PC-3 (cell line): ENCODE measurements at regions not wholly inside any gene's neighbourhood (a gene's known extent, or its start where the extent isn't known, plus 50 kb on each side); places are given as distances from the start of the nearest gene placed in this dataset.
A peak's percentile ranks its signal among the peaks of the same experiment; 100 is the strongest.
"Not testable (repeated sequence)": the region's sequence is repeated elsewhere in the genome, so short reads cannot be mapped to it uniquely, and the experiment has no call there.

Experiments
- ATAC-seq: fragments of 200-7000 bp; cut with Tn5 transposase; 2 replicates; pipeline ENCODE4 v1.9.1; 2020; ENCODE audit warnings: mild to moderate bottlenecking, moderate library complexity
- BruUV-seq: library from RNA; stranded (reverse); fragments of 400-500 nt; replicated peaks from 2 replicates; lab custom pipeline; 2021; lab: Mats Ljungman, UMichigan
- CTCF ChIA-PET: fragments of 300-600 bp; sonication (Branson Sonifier 250); formaldehyde crosslinking; loops from one replicate; lab custom pipeline; 2022; ENCODE audit warnings: antibody characterized with exemption; lab: Charles Lee
- POLR2A ChIA-PET: fragments of 300-600 bp; sonication (Branson Sonifier 250); formaldehyde crosslinking; loops from one replicate; lab custom pipeline; 2022; ENCODE audit warnings: antibody characterized with exemption; ENCODE audit not compliant: unreplicated experiment; lab: Charles Lee
- DNase-seq: peaks from one replicate; pipeline ENCODE4 v3.0.0-alpha.2; 2015
- H2AFZ ChIP-seq: fragments of 300-600 bp; sonication (generic); 2 replicates; pipeline ENCODE4 v1.6.0; 2016; ENCODE audit warnings: antibody characterized with exemption, low read length
- H3F3A ChIP-seq: fragments of 300-600 bp; sonication (generic); one replicate; pipeline ENCODE4 v1.6.0; 2017; ENCODE audit warnings: antibody characterized with exemption, low read length, control low read depth, mild to moderate bottlenecking; ENCODE audit not compliant: unreplicated experiment
- H3K27ac ChIP-seq: fragments of 300-600 bp; sonication (generic); 2 replicates; pipeline ENCODE4 v1.5.1; 2016; ENCODE audit warnings: mild to moderate bottlenecking, low read length
- H3K27me3 ChIP-seq: fragments of 300-600 bp; sonication (generic); 2 replicates; pipeline ENCODE4 v1.6.1; 2016; ENCODE audit warnings: low read length, mixed read lengths
- H3K36me3 ChIP-seq: fragments of 300-600 bp; sonication (generic); 2 replicates; pipeline ENCODE4 v1.6.1; 2016; ENCODE audit warnings: low read depth, mixed run types, low read length, mixed read lengths
- H3K4me1 ChIP-seq: fragments of 300-600 bp; sonication (generic); 2 replicates; pipeline ENCODE4 v1.5.1; 2016; ENCODE audit warnings: low read length; ENCODE audit not compliant: insufficient read depth
- H3K4me2 ChIP-seq: fragments of 300-600 bp; sonication (generic); 2 replicates; pipeline ENCODE4 v1.6.0; 2016; ENCODE audit warnings: low read length
- H3K4me3 ChIP-seq: fragments of 300-600 bp; sonication (generic); 2 replicates; pipeline ENCODE4 v1.5.1; 2016; ENCODE audit warnings: mild to moderate bottlenecking, low read length, mixed read lengths
- H3K79me2 ChIP-seq: fragments of 300-600 bp; sonication (generic); 2 replicates; pipeline ENCODE4 v1.6.1; 2017; ENCODE audit warnings: low read length, mixed read lengths
- H3K9ac ChIP-seq: fragments of 300-600 bp; sonication (generic); 2 replicates; pipeline ENCODE4 v1.6.0; 2016; ENCODE audit warnings: mild to moderate bottlenecking, low read length
- H3K9me2 ChIP-seq: fragments of 300-600 bp; sonication (generic); replicated peaks from 2 replicates; pipeline ENCODE4 v1.6.1; 2016; ENCODE audit warnings: mixed run types, low read length, mixed read lengths
- H3K9me3 ChIP-seq: fragments of 300-600 bp; sonication (generic); 2 replicates; pipeline ENCODE4 v1.6.1; 2016; ENCODE audit warnings: low read length, mixed read lengths
- H4K20me1 ChIP-seq: fragments of 300-600 bp; sonication (generic); 2 replicates; pipeline ENCODE4 v1.6.1; 2016; ENCODE audit warnings: low read length, mixed read lengths
- intact Hi-C: fragments of 100-400 bp; cut with micrococcal nuclease; formaldehyde crosslinking; loops from 2 replicates; pipeline ENCODE4 v1.9.0; 2023

GRCh38 chr18:104264-104663 lies 54.1 kb upstream of the USP14 start:
- intact Hi-C loops, ATAC-seq, H3F3A ChIP-seq, H2AFZ ChIP-seq, H3K9me2 ChIP-seq, DNase-seq, H3K9ac ChIP-seq, H3K79me2 ChIP-seq, H3K4me3 ChIP-seq, H3K9me3 ChIP-seq, CTCF ChIA-PET, H4K20me1 ChIP-seq, H3K4me2 ChIP-seq, POLR2A ChIA-PET, H3K27ac ChIP-seq, BruUV-seq, H3K36me3 ChIP-seq, H3K27me3 ChIP-seq, H3K4me1 ChIP-seq: not testable (repeated sequence)

- H3K4me1 ChIP-seq, H2AFZ ChIP-seq, POLR2A ChIA-PET, intact Hi-C loops, H3K27ac ChIP-seq, BruUV-seq, H3K36me3 ChIP-seq, H4K20me1 ChIP-seq, H3F3A ChIP-seq, H3K27me3 ChIP-seq, H3K4me3 ChIP-seq, H3K79me2 ChIP-seq, DNase-seq, ATAC-seq, CTCF ChIA-PET, H3K9ac ChIP-seq, H3K9me2 ChIP-seq, H3K9me3 ChIP-seq, H3K4me2 ChIP-seq: not testable (repeated sequence)
These were observed 53.0 kb upstream of the USP14 start for GRCh38 chr18:105161-106053.

- H3K4me2 ChIP-seq, POLR2A ChIA-PET, intact Hi-C loops, H3K36me3 ChIP-seq, H3F3A ChIP-seq, H3K9me2 ChIP-seq, H3K9me3 ChIP-seq, H2AFZ ChIP-seq, ATAC-seq, H3K27me3 ChIP-seq, CTCF ChIA-PET, BruUV-seq, H3K27ac ChIP-seq, H4K20me1 ChIP-seq, H3K79me2 ChIP-seq, H3K4me3 ChIP-seq, H3K4me1 ChIP-seq, DNase-seq, H3K9ac ChIP-seq: not testable (repeated sequence)
These were observed 52.1 kb upstream of the USP14 start for GRCh38 chr18:106054-106851.

DNA sequence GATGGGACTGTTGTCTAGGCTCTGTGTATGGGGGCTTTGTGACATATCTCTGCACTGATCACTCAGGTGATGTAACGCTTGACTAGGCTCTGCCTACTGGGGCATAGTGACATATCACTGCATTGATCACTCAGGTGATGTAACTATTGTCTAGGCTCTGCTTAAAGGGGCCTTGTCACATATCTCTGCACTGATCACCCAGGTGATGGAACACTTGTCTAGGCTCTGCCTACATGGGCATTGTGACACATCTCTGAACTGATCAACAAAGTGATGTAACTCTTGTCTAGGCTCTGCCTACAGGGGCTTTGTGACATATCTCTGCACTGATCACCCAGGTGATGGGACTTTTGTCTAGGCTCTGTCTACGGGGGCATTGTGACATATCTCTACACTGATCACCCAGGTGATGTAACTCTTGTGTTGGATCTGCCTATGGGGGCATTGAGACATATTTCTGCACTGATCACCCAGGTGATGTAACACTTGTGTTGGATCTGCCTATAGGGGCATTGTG lies 51.4 kb upstream of the USP14 start:
- H3K79me2 ChIP-seq, DNase-seq, ATAC-seq, H3K36me3 ChIP-seq, H2AFZ ChIP-seq, H4K20me1 ChIP-seq, intact Hi-C loops, H3K9me2 ChIP-seq, H3K4me2 ChIP-seq, H3K27ac ChIP-seq, H3K9me3 ChIP-seq, POLR2A ChIA-PET, H3K4me3 ChIP-seq, H3K27me3 ChIP-seq, H3K4me1 ChIP-seq, H3F3A ChIP-seq, H3K9ac ChIP-seq, BruUV-seq, CTCF ChIA-PET: not testable (repeated sequence)

DNA sequence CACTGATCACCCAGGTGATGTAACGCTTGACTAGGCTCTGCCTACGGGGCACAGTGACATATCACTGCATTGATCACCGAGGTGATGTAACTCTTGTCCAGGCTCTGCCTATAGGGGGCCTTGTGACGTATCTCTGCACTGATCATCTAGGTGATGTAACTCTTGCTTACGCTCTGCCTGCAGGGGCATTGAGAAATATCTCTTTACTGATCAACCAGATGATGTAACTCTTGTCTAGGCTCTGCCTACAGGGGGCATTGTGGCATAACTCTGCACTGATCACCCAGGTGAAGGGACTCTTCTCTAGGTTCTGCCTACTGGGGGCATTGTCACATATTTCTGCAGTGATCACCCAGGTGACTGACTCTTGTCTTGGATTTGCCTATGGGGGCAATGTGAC lies 50.9 kb upstream of the USP14 start:
- H3K36me3 ChIP-seq, CTCF ChIA-PET, H3K4me2 ChIP-seq, ATAC-seq, H3K79me2 ChIP-seq, H3K27me3 ChIP-seq, H3K9me3 ChIP-seq, H3K4me3 ChIP-seq, H3K27ac ChIP-seq, H3K4me1 ChIP-seq, intact Hi-C loops, H3K9me2 ChIP-seq, H3K9ac ChIP-seq, BruUV-seq, POLR2A ChIA-PET, H3F3A ChIP-seq, H4K20me1 ChIP-seq, H2AFZ ChIP-seq: not testable (repeated sequence)
- peak; percentile 7 for DNase-seq

DNA sequence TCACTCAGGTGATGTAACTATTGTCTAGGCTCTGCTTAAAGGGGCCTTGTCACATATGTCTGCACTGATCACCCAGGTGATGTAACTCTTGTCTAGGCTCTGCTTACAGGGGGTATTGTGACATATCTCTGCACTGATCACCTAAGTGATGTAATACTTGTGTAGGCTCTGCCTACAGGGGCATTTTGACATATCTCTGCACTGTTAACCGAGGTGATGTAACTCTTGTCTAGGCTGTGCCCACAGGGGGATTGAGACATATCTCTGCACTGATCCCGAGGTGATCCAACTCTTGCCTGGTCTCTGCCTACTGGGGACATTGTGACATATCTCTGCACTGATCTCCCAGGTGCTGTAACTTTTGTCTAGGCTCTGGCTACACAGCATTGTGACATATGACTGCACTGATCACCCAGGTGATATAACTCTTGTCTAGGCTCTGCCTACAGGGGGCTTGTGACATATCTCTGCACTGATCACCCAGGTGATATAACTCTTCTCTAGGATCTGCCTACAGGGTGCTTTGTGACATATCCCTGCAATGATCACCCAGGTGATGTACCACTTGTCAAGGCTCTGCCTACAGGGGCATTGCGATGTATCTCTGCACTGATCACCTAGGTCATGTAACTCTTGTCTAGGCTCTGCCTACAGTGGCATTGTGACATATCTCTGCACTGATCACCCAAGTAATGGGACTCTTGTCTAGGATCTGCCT lies 50.3 kb upstream of the USP14 start:
- H3K27ac ChIP-seq, H3K4me3 ChIP-seq, H3K9me2 ChIP-seq, H3K4me1 ChIP-seq, intact Hi-C loops, H3K9ac ChIP-seq, BruUV-seq, H3K36me3 ChIP-seq, DNase-seq, H3F3A ChIP-seq, H3K27me3 ChIP-seq, H2AFZ ChIP-seq, H3K79me2 ChIP-seq, POLR2A ChIA-PET, H3K9me3 ChIP-seq, H4K20me1 ChIP-seq, CTCF ChIA-PET, H3K4me2 ChIP-seq: not testable (repeated sequence)
- ATAC-seq, result peak; percentile 10; the same call in 1 of the 2 replicates
